HAP-1 (cell line): ENCODE measurements at regions not wholly inside any gene's neighbourhood (a gene's known extent, or its start where the extent isn't known, plus 50 kb on each side); places are given as distances from the start of the nearest gene placed in this dataset.

Experiments
- DNase-seq, 2 experiments: peaks; one replicate each; pipeline ENCODE4 v3.0.0-alpha.2; 2016 to 2020; ENCODE audit warnings: low spot score in 2 of 2
- H3K27me3 ChIP-seq: fragments of 250-450 bp; sonication (Bioruptor Pico); 2 replicates; pipeline ENCODE4 v1.5.1; 2020; ENCODE audit warnings: low read depth, mild to moderate bottlenecking, moderate library complexity
- H3K36me3 ChIP-seq: fragments of 250-450 bp; sonication (Bioruptor Pico); replicated peaks from 2 replicates; pipeline ENCODE4 v1.5.1; 2020; ENCODE audit warnings: mild to moderate bottlenecking
- H3K4me1 ChIP-seq: fragments of 250-450 bp; sonication (Bioruptor Pico); 2 replicates; pipeline ENCODE4 v1.5.1; 2020; ENCODE audit warnings: mild to moderate bottlenecking
- H3K4me3 ChIP-seq: fragments of 250-450 bp; sonication (Bioruptor Pico); 2 replicates; pipeline ENCODE4 v1.5.1; 2020; ENCODE audit warnings: mild to moderate bottlenecking, moderate library complexity
- H3K9me3 ChIP-seq: fragments of 250-450 bp; sonication (Bioruptor Pico); 2 replicates; pipeline ENCODE4 v1.5.1; 2020; ENCODE audit warnings: mild to moderate bottlenecking, moderate library complexity
- in situ Hi-C: fragments of 300-500 bp; cut with MboI; formaldehyde crosslinking; loops from 3 replicates; pipeline ENCODE4 v1.14.3; 2020; ENCODE audit warnings: low sequenced_read_pairs, inconsistent platforms, mixed read lengths

GRCh38 chr20:48170625-48171024 lies 385.3 kb upstream of the SULF2 start:
- no peaks in the 10 kb centered on the region for H3K4me1 ChIP-seq
- H3K27me3 ChIP-seq: no peaks in the 10 kb centered on the region
- H3K9me3 ChIP-seq: no peaks in the 10 kb centered on the region
- no peak for DNase-seq
- in situ Hi-C loops: no loop called here
- H3K36me3 ChIP-seq: no peaks in the 10 kb centered on the region
- no peak overlapping the region for H3K4me3 ChIP-seq

- Histone ChIP-seq H3K4me1 (no peaks in the 10 kb centered on the region), H3K4me3 (no peak overlapping the region), H3K27me3 (no peaks in the 10 kb centered on the region), H3K9me3 (no peaks in the 10 kb centered on the region), H3K36me3 (no peaks in the 10 kb centered on the region)
- in situ Hi-C loops: no loop called here
- DNase-seq: no peak
These were observed 384.5 kb upstream of the SULF2 start for GRCh38 chr20:48169650-48170225.

GRCh38 chr20:48166082-48166835 lies 381.0 kb upstream of the SULF2 start:
- H3K36me3 ChIP-seq: no peaks in the 10 kb centered on the region
- no peaks in the 10 kb centered on the region; the same call in 1 of the 2 replicates for H3K4me1 ChIP-seq
- no peak for DNase-seq
- no peaks in the 10 kb centered on the region for H3K9me3 ChIP-seq
- in situ Hi-C loops: no loop called here
- H3K27me3 ChIP-seq: no peaks in the 10 kb centered on the region
- H3K4me3 ChIP-seq: no peak overlapping the region

GRCh38 chr20:48165401-48165685 lies 380.1 kb upstream of the SULF2 start:
- no peaks in the 10 kb centered on the region for H3K9me3 ChIP-seq
- H3K4me3 ChIP-seq: no peak overlapping the region
- H3K36me3 ChIP-seq: no peaks in the 10 kb centered on the region
- no peak for DNase-seq
- H3K4me1 ChIP-seq: no peaks in the 10 kb centered on the region; the same call in 1 of the 2 replicates
- in situ Hi-C loops: no loop called here
- no peaks in the 10 kb centered on the region for H3K27me3 ChIP-seq

- in situ Hi-C loops: no loop called here
- H3K9me3 ChIP-seq: no peaks in the 10 kb centered on the region
- H3K27me3 ChIP-seq: no peaks in the 10 kb centered on the region
- H3K36me3 ChIP-seq: no peaks in the 10 kb centered on the region
- H3K4me1 ChIP-seq: no peaks in the 10 kb centered on the region; the same call in 1 of the 2 replicates
- no peak overlapping the region for H3K4me3 ChIP-seq
- no peak for DNase-seq
These were observed 379.5 kb upstream of the SULF2 start for GRCh38 chr20:48164566-48165400.

GRCh38 chr20:48164034-48164433 lies 378.8 kb upstream of the SULF2 start:
- Histone ChIP-seq H3K4me3 (no peak overlapping the region), H3K4me1 (no peaks in the 10 kb centered on the region; the same call in 1 of the 2 replicates), H3K9me3 (no peaks in the 10 kb centered on the region), H3K36me3 (no peaks in the 10 kb centered on the region), H3K27me3 (no peaks in the 10 kb centered on the region)
- in situ Hi-C loops: no loop called here
- no peak for DNase-seq

GRCh38 chr20:48163505-48163904 lies 378.2 kb upstream of the SULF2 start:
- Histone ChIP-seq H3K4me3 (no peak overlapping the region), H3K27me3 (no peaks in the 10 kb centered on the region), H3K36me3 (no peaks in the 10 kb centered on the region), H3K9me3 (no peaks in the 10 kb centered on the region), H3K4me1 (no peaks in the 10 kb centered on the region; the same call in 1 of the 2 replicates)
- in situ Hi-C loops: no loop called here
- DNase-seq: no peak

GRCh38 chr20:48162621-48163020 lies 377.3 kb upstream of the SULF2 start:
- H3K4me3 ChIP-seq: no peak overlapping the region
- in situ Hi-C loops: no loop called here
- H3K9me3 ChIP-seq: no peaks in the 10 kb centered on the region
- no peaks in the 10 kb centered on the region for H3K36me3 ChIP-seq
- DNase-seq: no peak
- no peaks in the 10 kb centered on the region for H3K27me3 ChIP-seq
- H3K4me1 ChIP-seq: no peaks in the 10 kb centered on the region; the same call in 1 of the 2 replicates

- H3K27me3 ChIP-seq: no peaks in the 10 kb centered on the region
- H3K9me3 ChIP-seq: peaks cover 4% of the 10 kb centered on the region; the same call in 1 of the 2 replicates
- in situ Hi-C loops: no loop called here
- no peaks in the 10 kb centered on the region; the same call in 1 of the 2 replicates for H3K4me1 ChIP-seq
- DNase-seq: no peak
- H3K36me3 ChIP-seq: no peaks in the 10 kb centered on the region
- no peak overlapping the region for H3K4me3 ChIP-seq
These were observed 374.1 kb upstream of the SULF2 start for GRCh38 chr20:48159145-48160008.

GRCh38 chr20:48158014-48158413 lies 372.7 kb upstream of the SULF2 start:
- no peaks in the 10 kb centered on the region for H3K27me3 ChIP-seq
- in situ Hi-C loops: no loop called here
- H3K4me3 ChIP-seq: no peak overlapping the region
- DNase-seq: no peak
- H3K36me3 ChIP-seq: no peaks in the 10 kb centered on the region
- no peaks in the 10 kb centered on the region for H3K4me1 ChIP-seq
- peaks cover 4% of the 10 kb centered on the region; the same call in 1 of the 2 replicates for H3K9me3 ChIP-seq

GRCh38 chr20:48156951-48157700 lies 371.8 kb upstream of the SULF2 start:
- H3K9me3 ChIP-seq: peaks cover 4% of the 10 kb centered on the region; the same call in 1 of the 2 replicates
- in situ Hi-C loops: no loop called here
- no peaks in the 10 kb centered on the region for H3K36me3 ChIP-seq
- DNase-seq: no peak
- no peaks in the 10 kb centered on the region for H3K4me1 ChIP-seq
- H3K4me3 ChIP-seq: no peak overlapping the region
- H3K27me3 ChIP-seq: no peaks in the 10 kb centered on the region

- Histone ChIP-seq H3K4me3 (no peak overlapping the region), H3K27me3 (no peaks in the 10 kb centered on the region), H3K36me3 (no peaks in the 10 kb centered on the region), H3K4me1 (no peaks in the 10 kb centered on the region), H3K9me3 (peaks cover 4% of the 10 kb centered on the region; the same call in 1 of the 2 replicates)
- DNase-seq: no peak
- in situ Hi-C loops: no loop called here
These were observed 371.2 kb upstream of the SULF2 start for GRCh38 chr20:48156521-48156920.

GRCh38 chr20:48155268-48155667 lies 370.0 kb upstream of the SULF2 start:
- in situ Hi-C loops: no loop called here
- DNase-seq: no peak
- Histone ChIP-seq H3K9me3 (peaks cover 4% of the 10 kb centered on the region; the same call in 1 of the 2 replicates), H3K27me3 (no peaks in the 10 kb centered on the region), H3K36me3 (no peaks in the 10 kb centered on the region), H3K4me3 (no peak overlapping the region), H3K4me1 (no peaks in the 10 kb centered on the region)
